ENCODE measurements at regions not wholly inside any gene's neighbourhood (a gene's known extent, or its start where the extent isn't known, plus 50 kb on each side); places are given as distances from the start of the nearest gene placed in this dataset.

- TF ChIP-seq CTCF (IDR thresholded peaks at IDR 0.05; ENCODE audit: insufficient read depth, low read length, poor library complexity, severe bottlenecking): no peak
- no peak for TF ChIP-seq EZH2phosphoT487 (conservative IDR thresholded peaks at IDR 0.05; ENCODE audit: low read length)
These were observed 332.2 kb downstream of the GADD45G start for GRCh38 chr9:89937051-89937450.

Data from SU-DHL-6 (cell line).